ENCODE measurements at regions not wholly inside any gene's neighbourhood (a gene's known extent, or its start where the extent isn't known, plus 50 kb on each side); places are given as distances from the start of the nearest gene placed in this dataset.
A peak's percentile ranks its signal among the peaks of the same experiment; 100 is the strongest.
"Not testable (repeated sequence)": the region's sequence is repeated elsewhere in the genome, so short reads cannot be mapped to it uniquely, and the experiment has no call there.

GRCh38 chr4:173475751-173476150, 54.3 kb downstream of the HAND2 start:
- no peak for DNase-seq

GRCh38 chr4:173469622-173470021, 60.4 kb downstream of the HAND2 start:
- DNase-seq, result no peak

GRCh38 chr4:173468314-173468713, 61.7 kb downstream of the HAND2 start:
- DNase-seq, result no peak

GRCh38 chr4:173466101-173466500, 63.9 kb downstream of the HAND2 start:
- no peak for DNase-seq

- DNase-seq, result no peak
These were observed 65.5 kb downstream of the HAND2 start for GRCh38 chr4:173464481-173464880.

GRCh38 chr4:173463816-173464215, 64.9 kb upstream of the SCRG1 start:
- no peak for DNase-seq

- DNase-seq, result no peak
These were observed 62.3 kb upstream of the SCRG1 start for GRCh38 chr4:173461170-173461569.

GRCh38 chr4:173459857-173460256, 60.9 kb upstream of the SCRG1 start:
- no peak for DNase-seq

- DNase-seq, result no peak
These were observed 59.0 kb upstream of the SCRG1 start for GRCh38 chr4:173457893-173458292.

- DNase-seq, result not testable (repeated sequence)
These were observed 52.5 kb upstream of the SCRG1 start for GRCh38 chr4:173451435-173451834.

- no peak for DNase-seq
These were observed 51.4 kb upstream of the SCRG1 start for GRCh38 chr4:173450281-173450680.

- no peak for DNase-seq
These were observed 50.4 kb upstream of the SCRG1 start for GRCh38 chr4:173449380-173449717.

GRCh38 chr4:173448608-173449379, 49.9 kb upstream of the SCRG1 start:
- DNase-seq, result peak; percentile 15 to 26

All from NCI-H187 (cell line).